ENCODE measurements at regions not wholly inside any gene's neighbourhood (a gene's known extent, or its start where the extent isn't known, plus 50 kb on each side); places are given as distances from the start of the nearest gene placed in this dataset.
"Not testable (repeated sequence)": the region's sequence is repeated elsewhere in the genome, so short reads cannot be mapped to it uniquely, and the experiment has no call there.

- no peak for DNase-seq (ENCODE audit: low read depth)
These were observed 479.4 kb upstream of the CBLB start for GRCh38 chr3:106348139-106348690.

- no peak for DNase-seq (ENCODE audit: low read depth)
These were observed 480.5 kb upstream of the CBLB start for GRCh38 chr3:106349191-106349881.

GRCh38 chr3:106355873-106356272, 487.1 kb upstream of the CBLB start:
- no peak for DNase-seq (ENCODE audit: low read depth)

GRCh38 chr3:106359692-106360091, 490.9 kb upstream of the CBLB start:
- DNase-seq (ENCODE audit: low read depth): no peak

GRCh38 chr3:106360901-106361300, 492.1 kb upstream of the CBLB start:
- DNase-seq (ENCODE audit: low read depth): not testable (repeated sequence)

GRCh38 chr3:106364477-106364876, 495.7 kb upstream of the CBLB start:
- no peak for DNase-seq (ENCODE audit: low read depth)

GRCh38 chr3:106365061-106365691, 496.4 kb upstream of the CBLB start:
- DNase-seq (ENCODE audit: low read depth): no peak

GRCh38 chr3:106366352-106366751, 497.5 kb upstream of the CBLB start:
- DNase-seq (ENCODE audit: low read depth): no peak

- no peak for DNase-seq (ENCODE audit: low read depth)
These were observed 498.7 kb upstream of the CBLB start for GRCh38 chr3:106367496-106367895.

GRCh38 chr3:106371221-106371970, 502.6 kb upstream of the CBLB start:
- DNase-seq (ENCODE audit: low read depth): no peak

- no peak for DNase-seq (ENCODE audit: low read depth)
These were observed 503.4 kb upstream of the CBLB start for GRCh38 chr3:106371971-106372805.

GRCh38 chr3:106372806-106373190, 504.0 kb upstream of the CBLB start:
- no peak for DNase-seq (ENCODE audit: low read depth)

- no peak for DNase-seq (ENCODE audit: low read depth)
These were observed 507.3 kb upstream of the CBLB start for GRCh38 chr3:106376016-106376570.

GRCh38 chr3:106379251-106379750, 510.5 kb upstream of the CBLB start:
- no peak for DNase-seq (ENCODE audit: low read depth)

- DNase-seq (ENCODE audit: low read depth): no peak
These were observed 511.4 kb upstream of the CBLB start for GRCh38 chr3:106380232-106380631.

- DNase-seq (ENCODE audit: low read depth): no peak
These were observed 512.6 kb upstream of the CBLB start for GRCh38 chr3:106381286-106381938.

- DNase-seq (ENCODE audit: low read depth): no peak
These were observed 513.1 kb upstream of the CBLB start for GRCh38 chr3:106381939-106382335.

- DNase-seq (ENCODE audit: low read depth): no peak
These were observed 517.2 kb upstream of the CBLB start for GRCh38 chr3:106386050-106386449.

GRCh38 chr3:106392915-106393314, 524.1 kb upstream of the CBLB start:
- DNase-seq (ENCODE audit: low read depth): no peak

GRCh38 chr3:106397006-106397405, 528.2 kb upstream of the CBLB start:
- DNase-seq (ENCODE audit: low read depth): no peak
